ENCODE measurements at regions not wholly inside any gene's neighbourhood (a gene's known extent, or its start where the extent isn't known, plus 50 kb on each side); places are given as distances from the start of the nearest gene placed in this dataset.

DNA sequence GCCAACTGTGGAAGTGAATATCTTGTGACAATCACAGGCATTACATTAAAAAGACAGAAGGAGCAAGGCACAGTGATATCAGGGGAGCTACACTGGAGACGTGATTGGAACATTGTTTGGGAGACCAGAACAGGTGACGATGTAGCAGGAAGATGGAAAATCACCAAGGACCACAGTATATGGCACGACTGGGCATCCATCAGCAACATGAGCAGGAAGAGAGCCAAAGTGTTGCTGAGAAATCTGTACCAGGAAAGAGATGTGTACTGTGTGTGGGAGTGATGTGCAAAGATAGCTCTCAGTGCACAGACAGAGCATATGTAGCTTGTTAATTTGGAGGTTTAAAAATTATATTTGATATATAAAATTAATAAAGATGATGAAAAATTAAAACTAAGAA, 790.6 kb upstream of the ADGRL2 start:
- Mint-ChIP-seq H3K9me3 (ENCODE audit: low read depth) (no peaks in the 10 kb centered on the region), H3K27me3 (no peaks in the 10 kb centered on the region), H3K27ac (no peak overlapping the region), H3K4me3 (ENCODE audit: low read depth) (no peak overlapping the region), H3K36me3 (ENCODE audit: insufficient read depth) (no peaks in the 10 kb centered on the region), H3K4me1 (ENCODE audit: low read depth) (peaks cover 8% of the 10 kb centered on the region)
- no peak for DNase-seq (ENCODE audit: low spot score, unreplicated experiment)
- TF ChIP-seq, protein P1, sequence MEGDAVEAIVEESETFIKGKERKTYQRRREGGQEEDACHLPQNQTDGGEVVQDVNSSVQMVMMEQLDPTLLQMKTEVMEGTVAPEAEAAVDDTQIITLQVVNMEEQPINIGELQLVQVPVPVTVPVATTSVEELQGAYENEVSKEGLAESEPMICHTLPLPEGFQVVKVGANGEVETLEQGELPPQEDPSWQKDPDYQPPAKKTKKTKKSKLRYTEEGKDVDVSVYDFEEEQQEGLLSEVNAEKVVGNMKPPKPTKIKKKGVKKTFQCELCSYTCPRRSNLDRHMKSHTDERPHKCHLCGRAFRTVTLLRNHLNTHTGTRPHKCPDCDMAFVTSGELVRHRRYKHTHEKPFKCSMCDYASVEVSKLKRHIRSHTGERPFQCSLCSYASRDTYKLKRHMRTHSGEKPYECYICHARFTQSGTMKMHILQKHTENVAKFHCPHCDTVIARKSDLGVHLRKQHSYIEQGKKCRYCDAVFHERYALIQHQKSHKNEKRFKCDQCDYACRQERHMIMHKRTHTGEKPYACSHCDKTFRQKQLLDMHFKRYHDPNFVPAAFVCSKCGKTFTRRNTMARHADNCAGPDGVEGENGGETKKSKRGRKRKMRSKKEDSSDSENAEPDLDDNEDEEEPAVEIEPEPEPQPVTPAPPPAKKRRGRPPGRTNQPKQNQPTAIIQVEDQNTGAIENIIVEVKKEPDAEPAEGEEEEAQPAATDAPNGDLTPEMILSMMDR (IDR thresholded peaks at IDR 0.05; ENCODE audit: unreplicated experiment): no peak

DNA sequence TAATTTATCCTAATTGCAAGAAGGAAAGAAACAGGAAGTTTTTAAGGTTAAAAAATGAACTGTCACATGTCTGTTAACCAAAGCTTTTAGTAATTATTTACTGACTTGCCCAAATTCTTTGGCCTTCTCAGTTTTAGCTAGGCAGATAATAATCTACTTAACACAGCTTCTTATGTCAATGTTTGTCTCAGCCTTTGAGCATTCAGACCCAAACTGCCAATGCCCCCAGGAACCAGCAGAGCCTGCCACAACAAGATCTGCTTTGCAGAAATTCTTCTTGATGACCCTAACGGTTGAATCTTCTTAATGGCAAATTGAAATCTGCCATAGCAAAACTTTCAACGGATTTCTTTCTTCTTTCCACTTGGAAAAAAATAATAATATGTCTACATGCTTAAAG, 792.4 kb upstream of the ADGRL2 start:
- H3K27ac Mint-ChIP-seq: no peak overlapping the region
- peaks cover 8% of the 10 kb centered on the region for H3K4me1 Mint-ChIP-seq (ENCODE audit: low read depth)
- H3K9me3 Mint-ChIP-seq (ENCODE audit: low read depth): no peaks in the 10 kb centered on the region
- TF ChIP-seq, protein P1 (IDR thresholded peaks at IDR 0.05; ENCODE audit: unreplicated experiment): no peak
- no peaks in the 10 kb centered on the region for H3K36me3 Mint-ChIP-seq (ENCODE audit: insufficient read depth)
- H3K4me3 Mint-ChIP-seq (ENCODE audit: low read depth): no peak overlapping the region
- DNase-seq (ENCODE audit: low spot score, unreplicated experiment): no peak
- no peaks in the 10 kb centered on the region for H3K27me3 Mint-ChIP-seq

DNA sequence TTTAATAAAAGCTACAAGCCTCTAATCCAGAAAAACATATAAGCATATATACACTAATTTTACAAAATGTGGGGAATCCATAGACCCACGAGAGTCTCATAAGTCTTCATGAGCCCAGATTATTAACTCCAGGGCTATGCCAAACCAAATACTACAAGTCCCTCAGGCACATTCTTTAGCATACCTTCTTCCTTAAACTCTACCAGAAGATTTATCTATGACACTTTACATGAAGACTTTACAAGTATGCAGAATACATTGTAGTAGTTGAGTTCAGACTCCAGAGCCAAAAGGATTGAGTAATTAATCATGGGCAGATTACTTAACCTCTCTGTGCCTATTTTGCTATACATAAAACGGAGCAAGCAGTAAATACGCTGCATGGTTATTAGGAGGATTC, 793.7 kb upstream of the ADGRL2 start:
- TF ChIP-seq, protein P1 (IDR thresholded peaks at IDR 0.05; ENCODE audit: unreplicated experiment): no peak
- Mint-ChIP-seq H3K36me3 (ENCODE audit: insufficient read depth) (no peaks in the 10 kb centered on the region), H3K4me1 (ENCODE audit: low read depth) (peaks cover 8% of the 10 kb centered on the region), H3K9me3 (ENCODE audit: low read depth) (no peaks in the 10 kb centered on the region), H3K4me3 (ENCODE audit: low read depth) (no peak overlapping the region), H3K27ac (no peak overlapping the region), H3K27me3 (no peaks in the 10 kb centered on the region)
- DNase-seq (ENCODE audit: low spot score, unreplicated experiment): no peak

DNA sequence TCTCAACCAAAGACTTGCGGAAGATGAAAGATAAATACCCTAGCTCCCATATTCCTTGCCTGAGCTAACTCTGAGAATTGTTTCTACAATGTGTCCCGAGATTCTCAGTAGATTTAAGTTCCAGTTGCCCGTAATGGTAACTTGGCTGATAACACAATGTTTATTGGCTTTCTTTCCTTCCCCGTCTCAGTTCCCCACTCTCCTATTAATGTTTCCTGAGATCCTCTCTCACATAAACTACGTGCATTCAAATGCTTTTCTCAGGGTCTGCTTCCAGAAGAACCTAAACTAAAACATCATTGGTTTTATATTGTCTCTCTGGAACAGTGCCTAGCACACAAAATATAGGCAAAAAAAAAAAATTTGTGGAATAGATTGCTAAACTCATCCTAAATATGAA, 794.2 kb upstream of the ADGRL2 start:
- Mint-ChIP-seq H3K9me3 (ENCODE audit: low read depth) (peaks cover 3% of the 10 kb centered on the region), H3K36me3 (ENCODE audit: insufficient read depth) (no peaks in the 10 kb centered on the region), H3K27ac (no peak overlapping the region), H3K4me3 (ENCODE audit: low read depth) (no peak overlapping the region), H3K4me1 (ENCODE audit: low read depth) (peaks cover 8% of the 10 kb centered on the region), H3K27me3 (no peaks in the 10 kb centered on the region)
- TF ChIP-seq, protein P1 (IDR thresholded peaks at IDR 0.05; ENCODE audit: unreplicated experiment): no peak
- DNase-seq (ENCODE audit: low spot score, unreplicated experiment): no peak

DNA sequence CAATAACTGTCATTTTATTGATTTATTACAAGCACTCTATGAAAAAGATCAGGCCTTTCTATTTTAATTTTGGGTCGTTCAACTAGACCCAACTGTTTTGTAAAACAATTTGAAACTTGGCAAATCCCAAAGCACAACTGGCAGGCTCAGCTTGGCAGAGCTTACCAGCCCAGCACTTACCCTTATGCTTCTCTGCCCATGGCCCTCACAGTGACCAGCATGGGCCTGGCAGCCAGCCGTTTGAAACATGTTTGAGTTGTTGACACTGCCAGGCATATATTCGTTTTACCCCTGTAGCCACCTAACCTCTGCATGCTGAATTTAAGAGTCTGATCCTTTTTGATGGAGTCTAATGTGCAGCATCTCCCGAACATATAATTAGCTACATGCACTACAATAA, 796.7 kb upstream of the ADGRL2 start:
- Mint-ChIP-seq H3K27ac (no peak overlapping the region), H3K4me1 (ENCODE audit: low read depth) (peaks cover 8% of the 10 kb centered on the region), H3K27me3 (no peaks in the 10 kb centered on the region), H3K9me3 (ENCODE audit: low read depth) (peaks cover 13% of the 10 kb centered on the region), H3K36me3 (ENCODE audit: insufficient read depth) (no peaks in the 10 kb centered on the region), H3K4me3 (ENCODE audit: low read depth) (no peak overlapping the region)
- DNase-seq (ENCODE audit: low spot score, unreplicated experiment): no peak
- TF ChIP-seq, protein P1 (IDR thresholded peaks at IDR 0.05; ENCODE audit: unreplicated experiment): no peak
